IMR-90 (cell line): ENCODE measurements at regions not wholly inside any gene's neighbourhood (a gene's known extent, or its start where the extent isn't known, plus 50 kb on each side); places are given as distances from the start of the nearest gene placed in this dataset.

Experiments
- ATAC-seq: fragments of 200-7000 bp; cut with Tn5 transposase; 2 replicates; pipeline ENCODE4 v1.9.1; 2020; ENCODE audit warnings: low read depth, mild to moderate bottlenecking, moderate library complexity
- BruUV-seq: library from RNA; stranded (reverse); fragments of 400-500 nt; replicated peaks from 2 replicates; lab custom pipeline; 2021; lab: Mats Ljungman, UMichigan
- CTCF ChIA-PET: fragments of 300-600 bp; formaldehyde crosslinking; extraction: SDS; loops from one replicate; lab custom pipeline; 2021; ENCODE audit warnings: antibody characterized with exemption; lab: Yijun Ruan, JAX
- POLR2A ChIA-PET: fragments of 300-600 bp; sonication (Branson Sonifier 250); formaldehyde crosslinking; loops from one replicate; lab custom pipeline; 2022; ENCODE audit warnings: antibody characterized with exemption; ENCODE audit not compliant: unreplicated experiment; lab: Charles Lee
- DNase-seq: peaks from one replicate; pipeline ENCODE4 v3.0.0; 2013
- H2AFZ ChIP-seq: replicated peaks from 2 replicates; pipeline ENCODE3; 2013; ENCODE audit warnings: low read length, mild to moderate bottlenecking; ENCODE audit not compliant: poor library complexity
- H2AK5ac ChIP-seq: 2 replicates; pipeline ENCODE4 v1.6.1; 2013; ENCODE audit warnings: low read depth, low read length, inconsistent platforms
- H2AK9ac ChIP-seq: replicated peaks from 2 replicates; pipeline ENCODE3; 2013; ENCODE audit warnings: mild to moderate bottlenecking, low read depth, low read length, moderate library complexity; ENCODE audit not compliant: poor library complexity
- H2BK120ac ChIP-seq: 2 replicates; pipeline ENCODE4 v1.6.1; 2013; ENCODE audit warnings: low read depth, low read length, inconsistent platforms
- H2BK15ac ChIP-seq: 3 replicates; pipeline ENCODE4 v1.6.1; 2013; ENCODE audit warnings: low read depth, low read length, inconsistent platforms
- H2BK20ac ChIP-seq: 2 replicates; pipeline ENCODE4 v1.6.1; 2013; ENCODE audit warnings: low read depth, mild to moderate bottlenecking, inconsistent platforms, low read length, moderate library complexity
- H2BK5ac ChIP-seq: 2 replicates; pipeline ENCODE4 v1.6.1; 2013; ENCODE audit warnings: mild to moderate bottlenecking, low read depth, low read length, inconsistent platforms; ENCODE audit not compliant: poor library complexity, severe bottlenecking
- H3K14ac ChIP-seq: replicated peaks from 2 replicates; pipeline ENCODE4 v1.6.1; 2013; ENCODE audit warnings: low read depth, low read length, inconsistent platforms
- H3K18ac ChIP-seq: 2 replicates; pipeline ENCODE4 v1.6.1; 2013; ENCODE audit warnings: low read depth, low read length, control low read depth
- H3K23ac ChIP-seq: 2 replicates; pipeline ENCODE4 v1.6.1; 2013; ENCODE audit warnings: low read depth, low read length, inconsistent platforms
- H3K27ac ChIP-seq: 2 replicates; pipeline ENCODE4 v1.5.1; 2013; ENCODE audit warnings: mild to moderate bottlenecking, control low read depth, low read length; ENCODE audit not compliant: insufficient read depth
- H3K27me3 ChIP-seq: 2 replicates; pipeline ENCODE4 v1.6.1; 2013; ENCODE audit warnings: low read length; ENCODE audit not compliant: control insufficient read depth, insufficient read depth
- H3K36me3 ChIP-seq: 2 replicates; pipeline ENCODE4 v1.6.1; 2013; ENCODE audit warnings: low read length, mixed read lengths; ENCODE audit not compliant: control insufficient read depth, insufficient read depth
- H3K4ac ChIP-seq: 2 replicates; pipeline ENCODE4 v1.6.1; 2013; ENCODE audit warnings: low read depth, low read length, inconsistent platforms
- H3K4me1 ChIP-seq: 2 replicates; pipeline ENCODE4 v1.6.1; 2013; ENCODE audit warnings: low read length, mixed read lengths; ENCODE audit not compliant: control insufficient read depth, insufficient read depth
- H3K4me2 ChIP-seq: 2 replicates; pipeline ENCODE4 v1.6.1; 2013; ENCODE audit warnings: low read depth, mild to moderate bottlenecking, control low read depth, low read length, moderate library complexity
- H3K4me3 ChIP-seq: 2 replicates; pipeline ENCODE4 v1.5.1; 2013; ENCODE audit warnings: low read depth, mild to moderate bottlenecking, control low read depth, low read length, moderate library complexity; ENCODE audit not compliant: insufficient read depth
- H3K56ac ChIP-seq: 2 replicates; pipeline ENCODE4 v1.6.1; 2013; ENCODE audit warnings: low read length, inconsistent platforms; ENCODE audit not compliant: insufficient read depth; ENCODE audit errors: extremely low read depth
- H3K79me1 ChIP-seq, 2 experiments: 2 replicates each; pipeline ENCODE4 v1.6.1; 2013; ENCODE audit warnings: low read length in 2 of 2, inconsistent platforms in 1 of 2, low read depth in 1 of 2
- H3K9ac ChIP-seq: 2 replicates; pipeline ENCODE4 v1.6.1; 2013; ENCODE audit warnings: low read depth, low read length, control low read depth
- H3K9me1 ChIP-seq: 2 replicates; pipeline ENCODE4 v1.6.1; 2013; ENCODE audit warnings: low read length, inconsistent platforms; ENCODE audit not compliant: insufficient read depth
- H3K9me3 ChIP-seq: 2 replicates; pipeline ENCODE4 v1.6.1; 2013; ENCODE audit warnings: low read length; ENCODE audit not compliant: control insufficient read depth, insufficient read depth
- H4K20me1 ChIP-seq: 2 replicates; pipeline ENCODE4 v1.6.1; 2013; ENCODE audit warnings: low read length, inconsistent platforms; ENCODE audit not compliant: insufficient read depth
- H4K5ac ChIP-seq: 2 replicates; pipeline ENCODE4 v1.6.1; 2013; ENCODE audit warnings: mild to moderate bottlenecking, low read depth, low read length, control low read depth
- H4K8ac ChIP-seq, 2 experiments: 2 replicates each; pipeline ENCODE4 v1.6.1; 2013; ENCODE audit warnings: low read depth in 2 of 2, low read length in 2 of 2, control low read depth in 1 of 2, inconsistent platforms in 1 of 2
- H4K91ac ChIP-seq: 2 replicates; pipeline ENCODE4 v1.6.1; 2013; ENCODE audit warnings: low read depth, low read length, inconsistent platforms; ENCODE audit not compliant: insufficient read depth
- BHLHE40 ChIP-seq: fragments of 150-350 bp; IDR thresholded peaks from 2 replicates; pipeline ENCODE4 v1.6.1; 2016; ENCODE audit warnings: mild to moderate bottlenecking, low read depth, low read length
- CHD1 ChIP-seq: IDR thresholded peaks from 2 replicates; pipeline ENCODE4 v1.6.1; 2012; ENCODE audit warnings: low read depth, low read length, improper control_type of control experiment
- CTCF ChIP-seq: conservative IDR thresholded peaks from 2 replicates; pipeline ENCODE4 v1.5.1; 2012; ENCODE audit warnings: mild to moderate bottlenecking, low read depth, low read length, improper control_type of control experiment
- FOS ChIP-seq: fragments of 150-350 bp; IDR thresholded peaks from 2 replicates; pipeline ENCODE4 v1.6.1; 2016; ENCODE audit warnings: low read depth, low read length
- MXI1 ChIP-seq: IDR thresholded peaks from 2 replicates; pipeline ENCODE4 v1.6.1; 2012; ENCODE audit warnings: low read depth, mild to moderate bottlenecking, low read length, moderate library complexity, borderline replicate concordance
- POLR2A ChIP-seq: IDR thresholded peaks from 2 replicates; pipeline ENCODE4 v1.6.1; 2012; ENCODE audit warnings: mild to moderate bottlenecking, low read depth, low read length
- RCOR1 ChIP-seq: IDR thresholded peaks from 2 replicates; pipeline ENCODE4 v1.6.1; 2012; ENCODE audit warnings: mild to moderate bottlenecking, low read length, improper control_type of control experiment; ENCODE audit not compliant: insufficient replicate concordance
- SMC3 ChIP-seq: fragments of 150-350 bp; IDR thresholded peaks from 2 replicates; pipeline ENCODE4 v1.6.1; 2016; ENCODE audit warnings: low read depth, mild to moderate bottlenecking, antibody characterized with exemption, low read length, moderate library complexity
- WGBS, 2 experiments: methylation state at CpG; one replicate each; pipeline versions ENCODE4 v1.1.5 to v1.1.7; 2013; ENCODE audit warnings: missing lambda C conversion rate in 2 of 2; ENCODE audit not compliant: insufficient read length in 1 of 2; ENCODE audit errors: extremely low coverage in 2 of 2; 5-methylcytosine and 5-hydroxymethylcytosine counted together
- dilution Hi-C: fragments of 300-500 bp; cut with HindIII; formaldehyde crosslinking; loops from one replicate; pipeline ENCODE4 v1.14.3; 2018; ENCODE audit warnings: low sequenced_read_pairs; ENCODE audit not compliant: unreplicated experiment
- in situ Hi-C: fragments of 300-500 bp; cut with MboI; formaldehyde crosslinking; loops from 3 replicates; pipeline ENCODE4 v1.14.3; 2019; ENCODE audit warnings: low sequenced_read_pairs, inconsistent platforms, mixed read lengths
- intact Hi-C: fragments of 100-400 bp; cut with micrococcal nuclease; formaldehyde crosslinking; loops from 2 replicates; pipeline ENCODE4 v1.10.0; 2022
- TF ChIP-seq, protein P1 (sequence below): fragments of 150-350 bp; IDR thresholded peaks from 2 replicates; pipeline ENCODE4 v1.6.1; 2016; ENCODE audit warnings: low read depth, mild to moderate bottlenecking, low read length, moderate library complexity, borderline replicate concordance

- no peak overlapping the region for H3K4me2 ChIP-seq
- no peak overlapping the region for H2BK120ac ChIP-seq
- H4K5ac ChIP-seq = no peak overlapping the region
- in situ Hi-C loops (no loop called here), intact Hi-C loops (no loop called here), dilution Hi-C loops (no loop called here)
- H4K91ac ChIP-seq = no peak overlapping the region
- ChIA-PET CTCF (no interaction called here), POLR2A (no interaction called here)
- H2AFZ ChIP-seq = no peak overlapping the region
- no peak overlapping the region for H3K9ac ChIP-seq
- H2BK15ac ChIP-seq = no peak overlapping the region
- BruUV-seq = no TSS peak
- no peak overlapping the region for H3K27ac ChIP-seq
- H3K14ac ChIP-seq = no peak overlapping the region
- H3K23ac ChIP-seq = no peak overlapping the region
- H2AK5ac ChIP-seq = no peak overlapping the region
- no peak overlapping the region for H3K56ac ChIP-seq
- no peak overlapping the region for H4K8ac ChIP-seq
- WGBS, 2 experiments = no CpG with 5 or more reads among the region's 4 CpGs
- no peak overlapping the region for H2AK9ac ChIP-seq
- H2BK20ac ChIP-seq = no peak overlapping the region
- no peaks in the 10 kb centered on the region for H3K36me3 ChIP-seq
- no peaks in the 10 kb centered on the region for H4K20me1 ChIP-seq
- no peak for DNase-seq
- no peak for ATAC-seq
- no peaks in the 10 kb centered on the region for H3K9me1 ChIP-seq
- H3K18ac ChIP-seq = no peak overlapping the region
- no peaks in the 10 kb centered on the region for H3K79me1 ChIP-seq
- H3K27me3 ChIP-seq = peaks cover 14% of the 10 kb centered on the region; the same call in 1 of the 2 replicates
- no peak overlapping the region for H2BK5ac ChIP-seq
- no peaks in the 10 kb centered on the region for H3K9me3 ChIP-seq
- H3K4ac ChIP-seq = no peak overlapping the region
- TF ChIP-seq, protein P1, sequence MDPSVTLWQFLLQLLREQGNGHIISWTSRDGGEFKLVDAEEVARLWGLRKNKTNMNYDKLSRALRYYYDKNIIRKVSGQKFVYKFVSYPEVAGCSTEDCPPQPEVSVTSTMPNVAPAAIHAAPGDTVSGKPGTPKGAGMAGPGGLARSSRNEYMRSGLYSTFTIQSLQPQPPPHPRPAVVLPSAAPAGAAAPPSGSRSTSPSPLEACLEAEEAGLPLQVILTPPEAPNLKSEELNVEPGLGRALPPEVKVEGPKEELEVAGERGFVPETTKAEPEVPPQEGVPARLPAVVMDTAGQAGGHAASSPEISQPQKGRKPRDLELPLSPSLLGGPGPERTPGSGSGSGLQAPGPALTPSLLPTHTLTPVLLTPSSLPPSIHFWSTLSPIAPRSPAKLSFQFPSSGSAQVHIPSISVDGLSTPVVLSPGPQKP = no peak
- TF ChIP-seq CHD1 (no peak), BHLHE40 (no peak), CTCF (no peak), FOS (no peak), MXI1 (no peak), SMC3 (no peak), POLR2A (no peak), RCOR1 (no peak)
- no peak overlapping the region for H3K4me3 ChIP-seq
- no peaks in the 10 kb centered on the region for H3K4me1 ChIP-seq
Measured at GRCh38 chr4:152165846-152166245, 370.0 kb downstream of the FBXW7 start.
